ENCODE measurements at regions not wholly inside any gene's neighbourhood (a gene's known extent, or its start where the extent isn't known, plus 50 kb on each side); places are given as distances from the start of the nearest gene placed in this dataset.

DNA sequence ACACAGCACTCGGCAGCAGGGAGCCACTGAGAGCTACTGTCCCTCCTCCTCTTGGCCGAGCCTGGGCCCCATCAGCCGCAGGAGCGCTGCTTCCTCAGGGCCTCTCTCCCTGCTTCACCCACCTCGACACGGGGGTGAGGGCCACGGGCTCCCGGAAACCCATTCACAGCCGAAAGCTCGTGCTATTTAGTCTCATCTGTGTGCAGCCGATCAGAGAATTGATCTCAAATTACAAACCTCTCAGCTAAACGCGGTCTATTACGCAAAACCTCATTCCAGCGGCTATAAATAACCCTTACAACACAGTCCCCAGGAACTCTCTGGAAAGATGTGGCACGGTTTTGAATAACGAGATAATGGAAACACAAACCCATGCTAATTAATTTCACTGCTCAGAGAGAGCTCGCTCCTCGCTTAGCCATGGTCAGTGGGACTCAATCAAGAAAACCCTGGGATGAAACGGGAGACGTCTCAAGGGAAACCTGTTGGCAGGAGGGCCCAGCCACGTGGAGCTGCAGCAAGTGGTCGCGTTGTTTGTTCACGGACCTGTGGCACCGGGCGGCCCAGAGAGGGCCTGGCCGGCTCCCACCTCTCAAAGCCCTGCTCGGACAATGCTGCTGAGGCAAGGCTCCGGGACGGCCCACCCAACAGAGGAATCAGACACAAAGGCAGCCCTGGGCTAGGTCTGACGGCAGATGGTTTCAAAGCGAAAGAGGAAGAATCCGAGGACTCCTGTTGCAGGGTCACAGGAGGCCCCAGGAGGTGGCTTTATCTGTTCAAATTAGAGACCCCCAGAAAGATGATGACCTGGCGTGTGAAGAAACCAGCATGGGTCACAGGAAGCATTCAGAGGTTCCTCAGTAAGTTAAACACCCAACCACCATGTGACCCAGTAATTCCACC lies 210.5 kb downstream of the CTTN start:
- no peak for DNase-seq (ENCODE audit: low read depth in 3 of 3)

DNA sequence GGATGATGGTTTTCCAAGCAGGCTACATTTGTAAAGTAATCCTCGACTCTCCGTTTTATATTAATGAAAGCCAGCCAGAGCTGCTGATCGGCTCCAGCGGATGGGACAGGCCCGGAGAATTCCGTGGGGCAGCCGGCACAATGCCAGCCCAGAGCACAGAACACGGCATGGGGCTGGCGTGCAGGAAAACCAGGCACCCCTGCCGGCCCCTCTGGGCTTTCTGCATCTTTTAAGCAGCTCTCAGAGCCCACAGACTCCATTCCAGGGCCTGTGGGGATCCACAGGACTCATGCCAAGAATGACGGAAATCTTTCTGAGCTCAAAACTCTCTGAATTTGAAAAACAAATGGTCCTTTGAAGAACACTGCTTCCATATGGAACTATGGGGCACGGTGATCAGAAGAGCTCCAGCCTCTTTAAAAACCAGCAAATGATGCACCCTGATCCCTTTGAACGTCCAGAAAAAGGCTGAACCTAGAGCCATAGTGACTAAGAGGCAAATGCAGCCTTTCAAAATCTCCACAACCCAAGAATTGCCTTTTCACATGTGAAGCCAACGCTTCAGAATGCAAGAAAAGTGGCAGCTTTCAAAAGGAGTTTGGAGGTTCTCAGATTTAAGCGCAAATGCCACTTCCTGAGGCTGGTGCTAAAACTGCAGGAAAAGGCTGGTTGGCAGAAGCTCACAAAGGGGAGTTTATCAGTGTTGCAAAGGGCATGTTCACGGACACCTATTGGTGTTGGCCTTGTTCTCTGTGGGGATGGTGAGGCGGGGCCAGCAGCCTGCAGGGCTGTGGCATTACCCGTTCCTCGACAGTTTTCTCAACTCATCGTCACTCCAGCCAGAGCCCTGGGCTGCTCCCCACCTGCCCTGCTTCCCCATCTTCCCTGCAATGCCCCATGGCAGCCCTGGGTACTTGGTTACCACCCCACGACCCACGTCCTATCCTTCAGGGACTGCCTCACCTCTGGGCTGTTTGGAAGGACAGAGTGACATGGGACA lies 212.5 kb downstream of the CTTN start:
- DNase-seq (ENCODE audit: low read depth in 3 of 3): no peak

DNA sequence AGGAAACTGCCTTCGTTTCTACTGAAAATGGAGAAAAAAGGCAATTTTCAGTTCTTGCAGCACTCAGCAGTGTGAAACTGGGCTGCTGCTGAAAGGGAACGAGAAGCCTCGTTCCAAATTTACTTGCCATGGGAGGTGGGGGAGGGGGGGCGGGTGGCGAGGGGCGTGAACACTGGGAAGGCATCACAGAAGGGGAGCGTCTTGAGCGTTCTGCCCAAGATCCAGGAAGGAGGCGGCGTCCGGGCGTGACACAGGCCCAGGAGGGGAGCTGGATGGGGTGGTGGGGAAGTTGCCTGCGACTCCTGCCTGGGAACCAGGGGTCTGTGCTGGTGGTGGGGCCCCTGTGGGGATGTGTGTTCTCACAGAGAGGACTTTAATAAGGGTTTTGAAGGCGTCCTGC lies 213.5 kb downstream of the CTTN start:
- DNase-seq (ENCODE audit: low read depth in 3 of 3): no peak

DNA sequence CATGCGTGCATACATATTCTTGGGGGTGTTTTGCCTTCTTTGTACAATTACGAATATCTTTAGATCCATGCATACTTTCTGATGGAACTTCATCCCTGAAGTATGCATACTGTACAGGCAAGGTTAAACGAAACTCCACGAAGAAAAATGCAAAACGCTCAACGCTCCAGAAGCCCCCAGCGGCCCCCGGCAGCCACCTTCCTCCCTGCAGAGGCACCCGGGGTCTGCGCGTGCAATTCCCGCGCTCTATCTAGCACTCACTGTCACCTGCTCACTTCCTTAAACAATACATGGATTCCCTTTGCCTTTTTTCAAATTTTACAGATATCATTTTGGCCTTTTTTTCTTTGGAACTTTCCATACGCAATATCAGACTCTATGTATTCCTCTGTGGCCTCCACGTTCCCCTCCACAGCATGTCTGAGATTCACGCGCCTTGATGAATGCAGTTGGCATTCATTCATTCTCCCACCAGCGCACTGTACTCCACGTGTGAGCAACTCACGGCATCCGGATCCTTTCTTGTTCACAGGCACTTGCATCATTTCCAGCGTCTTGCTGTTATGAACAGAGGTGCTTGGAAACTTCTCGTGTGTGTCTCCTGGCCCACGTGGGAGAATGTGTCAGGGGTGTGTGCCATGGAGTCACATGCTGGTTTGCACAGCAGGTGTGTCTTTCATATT lies 214.3 kb downstream of the CTTN start:
- DNase-seq (ENCODE audit: low read depth in 3 of 3): no peak

DNA sequence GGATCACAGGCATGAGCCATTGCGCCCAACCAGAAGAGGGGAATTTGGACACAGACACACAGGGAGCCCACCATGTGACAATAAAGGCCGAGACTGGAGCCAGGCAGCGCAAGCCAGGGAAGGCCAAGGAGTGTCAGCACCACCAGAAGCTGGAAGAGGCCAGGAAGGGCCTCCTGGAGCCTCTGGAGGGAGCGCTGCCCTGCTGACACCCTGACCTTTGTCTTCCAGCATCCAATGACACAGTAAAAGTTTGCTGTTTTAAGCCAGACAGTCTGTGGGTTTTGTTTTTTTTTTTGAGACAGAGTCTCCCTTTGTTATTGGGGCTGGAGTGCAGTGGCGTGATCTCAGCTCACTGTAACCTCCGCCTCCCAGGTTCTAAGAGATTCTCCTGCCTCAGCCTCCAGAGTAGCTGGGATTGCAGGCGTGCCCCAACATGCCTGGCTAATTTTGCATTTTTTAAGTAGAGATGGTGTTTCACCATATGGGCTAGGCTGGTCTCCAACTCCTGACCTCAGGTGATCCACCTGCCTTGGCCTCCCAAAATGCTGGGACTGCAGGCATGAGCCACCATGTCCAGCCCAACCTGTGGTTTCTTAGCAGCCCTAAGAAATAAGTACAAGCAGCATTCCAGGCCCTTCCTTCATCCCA lies 215.8 kb downstream of the CTTN start:
- no peak for DNase-seq (ENCODE audit: low read depth in 3 of 3)

DNA sequence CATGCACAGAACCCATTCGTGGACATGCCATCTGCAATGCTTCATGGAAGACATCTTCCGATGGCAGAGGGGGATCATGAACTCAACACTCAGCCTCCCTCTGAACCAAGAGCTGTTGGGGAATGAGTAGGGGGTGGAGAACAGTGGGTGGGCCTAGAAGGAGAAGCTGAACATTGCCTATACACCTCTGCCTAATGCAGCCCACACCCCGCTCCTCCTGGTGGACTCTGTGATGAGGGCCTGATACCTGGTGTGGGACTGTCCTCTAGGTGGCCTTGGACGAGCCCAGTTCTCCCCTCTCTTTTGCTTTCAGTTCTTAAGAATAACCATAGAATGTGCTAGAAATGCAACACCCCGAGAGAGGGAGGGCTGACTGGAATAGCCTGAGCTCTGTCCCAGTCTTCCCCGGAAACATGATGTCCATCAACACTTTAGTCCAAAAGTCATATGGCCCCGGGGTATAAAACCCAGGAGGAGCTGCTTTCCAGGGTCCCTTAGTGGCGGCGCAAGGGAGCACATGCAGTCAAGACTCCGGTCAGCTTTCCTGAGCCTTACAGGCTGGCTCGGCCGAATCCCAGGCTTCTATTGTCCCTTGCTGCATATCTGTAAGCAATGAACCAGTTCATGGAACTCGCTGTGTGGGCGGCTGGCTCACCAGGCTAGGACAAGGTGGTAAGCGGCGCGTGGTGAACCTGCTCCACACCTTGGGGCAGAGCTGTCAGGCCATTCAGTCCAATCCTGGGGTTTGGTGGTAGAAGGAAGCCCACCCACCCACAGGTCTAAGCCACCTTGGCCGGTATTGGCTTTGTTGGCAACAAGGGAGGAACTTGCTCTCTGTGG lies 216.9 kb downstream of the CTTN start:
- no peak for DNase-seq (ENCODE audit: low read depth in 3 of 3)

DNA sequence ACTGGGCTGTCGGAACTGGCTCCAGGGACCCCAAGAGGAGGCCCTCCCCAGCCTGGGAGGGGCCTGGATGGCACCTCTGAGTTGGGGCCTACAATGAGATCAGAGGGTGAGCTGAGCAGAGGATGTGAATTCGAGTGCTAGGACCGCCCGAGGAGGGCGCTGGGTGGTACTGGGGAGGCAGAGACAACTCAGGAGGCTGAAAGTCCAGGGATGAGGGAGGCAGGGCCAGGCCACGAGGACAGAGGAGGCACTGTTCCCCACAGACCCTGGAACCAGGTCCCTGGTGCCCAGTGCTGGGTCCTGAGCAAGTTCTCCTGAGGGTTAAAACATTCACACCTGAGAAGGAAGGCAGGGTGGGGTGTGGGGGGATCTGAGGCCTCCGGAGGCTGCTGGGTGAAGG lies 218.0 kb downstream of the CTTN start:
- no peak for DNase-seq (ENCODE audit: low read depth in 3 of 3)

DNA sequence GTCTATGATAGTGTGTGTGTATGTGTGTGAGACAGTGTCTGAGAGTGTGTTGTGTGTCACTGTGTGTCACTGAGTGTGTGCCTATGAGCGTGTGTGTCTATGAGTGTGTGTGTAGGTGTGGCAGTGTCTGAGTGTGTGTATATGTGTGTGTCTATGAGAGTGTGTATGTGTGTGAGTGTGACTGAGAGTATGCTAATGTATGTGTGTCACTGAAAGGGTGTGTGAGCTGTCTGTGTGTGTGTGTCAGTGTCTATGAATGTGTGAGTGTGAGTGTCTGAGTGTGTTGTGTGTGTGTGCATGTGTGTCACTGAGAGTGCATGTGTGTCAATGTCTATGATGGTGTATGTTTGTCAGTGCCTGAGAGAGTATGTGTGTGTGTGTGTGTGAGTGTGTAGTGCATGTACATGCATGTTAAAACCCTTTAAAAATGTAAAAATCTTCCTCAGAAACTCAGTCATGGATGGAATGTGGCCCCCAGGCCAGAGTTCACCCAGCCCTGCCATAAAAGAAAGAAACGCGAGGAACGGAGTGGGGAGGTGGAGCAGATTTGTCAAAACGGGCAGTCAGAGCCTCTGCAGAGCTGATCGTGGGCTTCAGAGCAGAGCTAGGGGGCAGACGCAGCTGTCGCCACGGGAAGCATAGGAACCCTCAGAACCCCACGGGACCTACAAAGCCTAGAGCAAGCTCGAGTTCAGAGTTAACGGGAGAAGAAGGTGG lies 218.8 kb downstream of the CTTN start:
- DNase-seq (ENCODE audit: low read depth in 3 of 3): no peak

DNA sequence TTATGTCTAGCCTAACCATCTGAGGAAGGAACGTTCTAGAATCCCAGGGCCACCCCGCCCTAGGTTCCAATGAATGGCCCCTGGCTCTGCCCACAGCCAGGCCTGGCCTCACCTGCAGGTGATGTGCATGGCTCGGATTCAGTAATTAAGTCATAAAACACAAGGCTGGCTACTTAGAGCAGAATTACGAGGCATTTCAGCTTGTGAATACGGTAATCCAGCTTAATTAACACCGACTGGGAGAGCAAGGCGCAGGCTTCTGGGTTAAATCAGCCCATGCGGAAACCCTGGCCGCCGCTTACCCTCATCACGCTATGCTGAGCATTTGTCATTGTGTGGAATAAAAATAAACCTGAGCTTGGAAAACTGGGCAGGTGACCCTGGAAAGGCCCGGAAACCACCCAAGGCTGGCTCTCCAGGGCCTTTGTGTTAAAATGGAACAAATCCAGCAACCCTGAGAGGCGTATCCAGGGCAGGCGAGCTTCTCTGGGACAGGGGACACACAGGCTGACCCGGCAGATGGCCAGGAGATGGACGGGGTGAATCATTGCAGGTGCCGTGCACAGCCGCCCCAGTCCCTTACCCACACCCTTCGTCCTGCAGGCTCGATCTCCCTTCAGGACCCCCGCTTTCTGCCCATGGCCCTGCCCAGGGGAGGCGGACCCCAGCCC lies 220.2 kb downstream of the CTTN start:
- no peak for DNase-seq (ENCODE audit: low read depth in 3 of 3)

DNA sequence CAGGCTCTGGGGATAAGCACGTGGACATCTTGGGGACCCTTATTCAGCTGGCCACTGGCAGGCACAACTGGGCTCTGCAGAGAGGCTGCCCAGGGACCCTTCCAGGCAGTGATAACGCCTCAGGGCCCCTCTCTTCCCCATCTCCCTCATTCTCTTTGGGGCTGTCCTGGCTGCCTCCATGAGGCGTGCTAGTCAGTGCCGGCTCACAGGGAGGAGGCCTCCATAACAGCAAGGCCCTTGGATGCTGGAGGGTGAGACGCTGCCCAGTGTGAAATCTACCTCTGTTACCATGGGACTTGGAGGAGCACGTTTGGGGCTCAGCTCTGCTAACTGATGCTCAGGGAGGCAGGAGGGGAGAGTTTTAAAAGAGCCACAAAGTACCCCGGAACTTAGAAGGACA lies 221.3 kb downstream of the CTTN start:
- no peak for DNase-seq (ENCODE audit: low read depth in 3 of 3)

DNA sequence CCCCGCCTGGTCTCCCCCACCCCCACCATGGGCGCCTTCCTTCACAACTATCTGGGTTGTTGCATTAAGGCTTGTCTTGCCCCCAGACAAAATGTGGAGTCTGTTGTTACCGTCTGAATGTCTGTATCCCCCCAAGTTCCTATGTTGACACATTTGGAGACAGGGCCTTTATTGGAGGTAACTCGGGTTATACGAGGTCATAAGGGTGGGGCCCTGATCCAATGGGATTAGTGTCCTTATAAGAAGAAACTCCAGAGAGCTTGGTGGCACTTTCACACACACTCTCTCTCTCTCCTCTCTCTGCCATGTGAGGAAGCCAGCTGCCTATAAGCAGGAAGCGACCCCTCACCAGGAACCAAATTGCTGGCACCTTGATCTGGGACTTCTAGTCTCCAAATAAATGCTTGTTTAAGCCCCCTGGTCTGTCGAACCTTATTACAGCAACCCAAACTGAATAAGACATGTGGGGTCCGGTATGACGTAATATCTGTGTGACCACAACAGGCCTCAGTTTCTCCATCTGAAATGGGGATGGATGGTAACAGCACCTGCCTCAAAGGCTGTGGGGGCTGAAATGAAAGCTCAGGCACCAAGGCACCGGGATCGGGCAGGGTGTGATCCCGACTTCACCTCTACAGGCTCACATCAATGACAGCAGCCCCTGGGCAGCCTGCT lies 222.3 kb downstream of the CTTN start:
- DNase-seq (ENCODE audit: low read depth in 3 of 3): no peak

DNA sequence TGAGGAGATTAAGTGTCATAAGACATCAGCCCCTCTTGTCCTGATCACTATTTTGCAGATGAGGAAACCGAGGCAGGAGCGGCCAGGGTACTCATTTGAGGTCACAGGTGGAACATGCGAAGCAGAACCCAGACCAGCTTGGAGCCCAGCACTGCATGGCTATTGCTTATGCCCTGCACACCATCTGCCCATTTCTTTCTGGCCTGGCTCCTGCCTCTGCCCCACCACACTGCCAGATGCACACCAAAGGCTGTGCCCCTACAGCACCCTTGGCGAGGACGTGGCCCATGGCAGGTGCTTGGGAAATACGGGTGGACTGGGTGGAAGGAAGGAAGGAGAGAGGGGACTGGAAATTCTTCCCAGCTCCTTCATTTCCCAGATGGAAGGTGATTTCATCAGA lies 222.9 kb downstream of the CTTN start:
- DNase-seq (ENCODE audit: low read depth in 3 of 3): no peak

DNA sequence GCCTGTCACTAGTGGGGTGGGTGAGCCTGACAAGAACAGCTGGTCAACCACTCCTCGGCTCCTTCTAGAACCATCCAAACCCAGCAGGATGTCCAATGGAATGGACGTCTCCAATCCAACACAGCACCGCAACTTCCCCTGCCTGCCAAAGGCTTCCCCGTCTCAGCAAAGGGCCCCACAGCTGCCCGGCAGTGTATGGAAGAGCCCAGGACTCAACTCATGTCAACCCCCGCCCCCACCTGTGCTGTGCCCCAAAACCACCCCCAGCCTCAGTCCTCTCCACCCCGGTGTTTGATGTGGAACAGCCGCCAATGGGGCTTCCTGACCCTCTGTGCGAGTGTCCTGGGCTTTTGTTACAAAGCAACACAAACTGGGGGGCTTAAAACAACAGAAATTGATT lies 223.8 kb downstream of the CTTN start:
- no peak for DNase-seq (ENCODE audit: low read depth in 3 of 3)

DNA sequence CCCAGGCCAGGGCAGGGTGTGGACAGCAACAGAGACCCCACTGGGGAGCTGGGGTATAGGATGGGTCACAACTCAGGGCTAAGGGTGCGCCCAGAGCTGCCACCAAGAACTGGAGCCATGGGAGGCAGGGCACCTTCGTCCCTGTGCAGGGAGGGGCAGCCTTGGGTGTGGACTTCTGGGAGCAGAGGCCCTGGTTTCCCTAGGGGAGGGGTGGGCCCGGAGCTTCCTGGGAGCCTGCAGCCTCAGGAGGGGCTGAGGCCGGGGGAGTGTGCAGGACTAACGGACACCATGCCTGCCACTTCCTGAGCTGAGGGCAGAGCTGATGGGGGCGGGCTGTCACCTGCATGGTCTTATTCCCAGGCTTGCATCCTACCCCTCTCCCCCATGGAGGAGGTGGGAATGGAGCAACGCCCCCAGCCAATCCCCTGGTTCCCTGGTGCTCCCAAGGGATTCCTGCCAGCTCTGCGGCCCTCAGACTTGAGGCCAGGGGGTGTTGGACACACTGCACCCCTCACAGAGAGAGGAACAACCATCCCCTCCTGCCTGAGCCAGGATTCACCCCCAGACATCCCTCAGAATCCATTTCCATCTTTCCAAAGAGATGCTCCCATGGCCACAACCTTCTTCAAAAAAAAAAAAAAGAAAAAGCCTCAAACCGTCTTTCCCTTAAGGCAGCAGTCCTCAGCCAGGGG lies 225.7 kb downstream of the CTTN start:
- DNase-seq (ENCODE audit: low read depth in 3 of 3): no peak

DNA sequence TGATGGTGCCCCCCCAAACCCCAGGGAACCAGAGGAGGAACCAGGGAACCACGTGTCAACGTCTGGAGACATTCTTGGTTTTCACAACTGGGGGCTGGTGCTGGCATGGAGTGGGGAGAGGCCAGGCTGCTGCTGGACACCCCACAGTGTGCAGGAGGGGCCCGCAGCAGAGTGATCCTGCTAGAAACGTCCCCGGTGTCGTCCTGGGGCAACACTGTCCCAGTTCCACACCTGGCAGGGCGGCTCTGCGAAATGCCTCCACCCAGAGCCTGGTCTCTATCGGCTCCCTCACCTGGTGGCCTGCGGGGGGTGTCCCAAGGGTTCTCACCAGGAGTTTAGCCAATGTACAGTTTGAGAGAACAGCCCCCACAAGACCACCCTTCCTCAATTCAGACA lies 226.3 kb downstream of the CTTN start:
- DNase-seq (ENCODE audit: low read depth in 3 of 3): no peak

DNA sequence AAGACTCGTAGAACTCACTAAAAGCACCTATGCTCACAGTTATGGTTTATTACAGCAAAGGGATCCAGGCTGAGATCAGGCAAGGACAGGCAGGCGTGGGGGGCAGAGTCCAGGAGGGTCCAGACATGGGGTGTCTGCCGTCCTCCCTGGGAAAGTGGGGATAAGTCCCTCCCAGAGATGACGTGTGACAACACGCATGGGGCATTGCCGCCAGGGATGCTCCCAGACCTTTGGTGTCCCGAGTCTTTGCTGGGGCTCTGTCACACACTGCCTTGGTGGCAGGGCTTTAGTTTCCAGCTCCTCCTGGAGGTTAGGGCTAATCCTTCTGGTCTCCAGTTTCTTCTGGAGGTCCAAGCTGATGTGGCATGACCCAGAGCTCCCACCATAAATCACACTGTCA lies 226.7 kb downstream of the CTTN start:
- no peak for DNase-seq (ENCODE audit: low read depth in 3 of 3)

DNA sequence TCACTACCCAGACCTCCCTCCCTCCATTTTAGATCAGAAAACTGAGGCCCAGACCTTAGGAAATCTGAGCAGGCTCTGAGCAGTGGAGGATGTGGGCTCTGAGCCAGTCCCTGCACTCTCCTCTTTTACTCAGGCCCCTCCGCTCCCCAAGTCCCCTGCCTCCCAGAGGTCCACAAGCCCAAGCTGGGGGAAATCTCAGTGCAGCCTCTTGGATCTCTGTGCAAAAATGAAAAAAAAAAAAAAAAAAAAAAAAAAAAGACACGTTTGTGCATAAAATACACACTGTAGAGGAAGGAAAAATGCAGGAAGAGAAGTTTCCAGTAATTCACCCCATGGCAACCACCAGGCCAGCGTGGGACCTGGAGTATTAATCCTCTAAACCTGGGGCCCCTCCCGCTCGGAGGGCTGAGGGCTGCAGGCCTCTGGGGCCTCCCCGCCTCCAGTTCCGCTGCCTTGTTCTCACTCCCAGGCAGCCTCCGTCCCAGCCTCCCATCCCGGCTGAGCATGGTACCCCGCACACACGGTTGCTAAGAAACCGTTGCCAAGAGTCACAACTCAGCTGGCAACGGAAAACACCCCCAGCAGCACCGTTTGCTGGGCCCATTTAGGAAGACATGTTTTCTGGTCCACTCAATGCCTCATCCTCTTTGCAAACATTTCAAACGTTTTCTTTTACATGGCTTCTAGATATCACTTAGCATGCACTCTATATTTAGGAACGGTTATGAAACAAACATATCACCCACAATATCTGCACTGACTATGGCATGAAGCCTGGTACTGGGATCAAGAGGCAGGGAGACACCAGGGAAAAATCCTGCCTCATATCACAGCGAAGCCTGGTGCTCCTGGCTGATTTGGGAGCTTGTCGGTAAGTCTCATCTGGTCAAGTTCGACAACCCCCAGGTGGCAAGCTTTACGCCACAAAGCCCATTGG lies 227.5 kb downstream of the CTTN start:
- no peak for DNase-seq (ENCODE audit: low read depth in 3 of 3)
